Peyer's patch (tissue), 4 donors: ENCODE measurements at regions not wholly inside any gene's neighbourhood (a gene's known extent, or its start where the extent isn't known, plus 50 kb on each side); places are given as distances from the start of the nearest gene placed in this dataset.
"Not testable (repeated sequence)": the region's sequence is repeated elsewhere in the genome, so short reads cannot be mapped to it uniquely, and the experiment has no call there.

Source experiments
- DNase-seq, 3 donors: peaks; one replicate each; pipeline ENCODE4 v3.0.0-alpha.2; 2017 to 2019
- H3K27ac ChIP-seq, 4 donors: fragments of 200-600 bp; sonication (generic); one replicate each; pipeline ENCODE4 v1.5.1; 2016 to 2019
- H3K27me3 ChIP-seq, 2 donors: fragments of 200-600 bp; sonication (generic); one replicate each; pipeline ENCODE4 v1.5.1; 2019
- H3K36me3 ChIP-seq, 3 donors: fragments of 200-600 bp; sonication (generic); one replicate each; pipeline ENCODE4 v1.5.1; 2016 to 2019
- H3K4me1 ChIP-seq, 4 donors: fragments of 200-600 bp; sonication (generic); one replicate each; pipeline ENCODE4 v1.5.1; 2016 to 2019
- H3K4me3 ChIP-seq, 4 donors: fragments of 200-600 bp; sonication (generic); 1 replicate in 3 of 4; 2 replicates in 1 of 4; pipeline ENCODE4 v1.5.1; 2016 to 2019; ENCODE audit warnings: mild to moderate bottlenecking in 1 of 4
- H3K9me3 ChIP-seq, 4 donors: fragments of 200-600 bp; sonication (generic); one replicate each; pipeline ENCODE4 v1.5.1; 2016 to 2019; ENCODE audit warnings: mild to moderate bottlenecking in 1 of 4
- POLR2A ChIP-seq, 2 donors: fragments of 450-650 bp; IDR thresholded peaks; one replicate each; pipeline ENCODE4 v1.5.1; 2017; ENCODE audit warnings: antibody characterized with exemption in 2 of 2, mild to moderate bottlenecking in 2 of 2, moderate library complexity in 2 of 2
- TF ChIP-seq, protein P1 (sequence below), 6 experiments: fragments of 450-650 bp in 4 of 6; fragments of 200-600 bp in 2 of 6; sonication (generic) in 1 of 6; IDR thresholded peaks; one replicate each; pipeline ENCODE4 v1.5.1; 2017 to 2019; ENCODE audit warnings: antibody characterized with exemption in 6 of 6, mild to moderate bottlenecking in 3 of 6, moderate library complexity in 1 of 6

GRCh38 chr20:30630761-30631160, 626.7 kb upstream of the DEFB115 start:
- H3K4me1 ChIP-seq: no peaks in the 10 kb centered on the region
- H3K9me3 ChIP-seq: no peaks in the 10 kb centered on the region
- DNase-seq: no peak
- H3K27me3 ChIP-seq: no peaks in the 10 kb centered on the region
- H3K36me3 ChIP-seq: no peaks in the 10 kb centered on the region
- no peak overlapping the region for H3K27ac ChIP-seq
- no peak overlapping the region for H3K4me3 ChIP-seq
- TF ChIP-seq, protein P1, sequence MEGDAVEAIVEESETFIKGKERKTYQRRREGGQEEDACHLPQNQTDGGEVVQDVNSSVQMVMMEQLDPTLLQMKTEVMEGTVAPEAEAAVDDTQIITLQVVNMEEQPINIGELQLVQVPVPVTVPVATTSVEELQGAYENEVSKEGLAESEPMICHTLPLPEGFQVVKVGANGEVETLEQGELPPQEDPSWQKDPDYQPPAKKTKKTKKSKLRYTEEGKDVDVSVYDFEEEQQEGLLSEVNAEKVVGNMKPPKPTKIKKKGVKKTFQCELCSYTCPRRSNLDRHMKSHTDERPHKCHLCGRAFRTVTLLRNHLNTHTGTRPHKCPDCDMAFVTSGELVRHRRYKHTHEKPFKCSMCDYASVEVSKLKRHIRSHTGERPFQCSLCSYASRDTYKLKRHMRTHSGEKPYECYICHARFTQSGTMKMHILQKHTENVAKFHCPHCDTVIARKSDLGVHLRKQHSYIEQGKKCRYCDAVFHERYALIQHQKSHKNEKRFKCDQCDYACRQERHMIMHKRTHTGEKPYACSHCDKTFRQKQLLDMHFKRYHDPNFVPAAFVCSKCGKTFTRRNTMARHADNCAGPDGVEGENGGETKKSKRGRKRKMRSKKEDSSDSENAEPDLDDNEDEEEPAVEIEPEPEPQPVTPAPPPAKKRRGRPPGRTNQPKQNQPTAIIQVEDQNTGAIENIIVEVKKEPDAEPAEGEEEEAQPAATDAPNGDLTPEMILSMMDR (IDR thresholded peaks at IDR 0.05): no peak
- TF ChIP-seq POLR2A (IDR thresholded peaks at IDR 0.05): no peak

DNA sequence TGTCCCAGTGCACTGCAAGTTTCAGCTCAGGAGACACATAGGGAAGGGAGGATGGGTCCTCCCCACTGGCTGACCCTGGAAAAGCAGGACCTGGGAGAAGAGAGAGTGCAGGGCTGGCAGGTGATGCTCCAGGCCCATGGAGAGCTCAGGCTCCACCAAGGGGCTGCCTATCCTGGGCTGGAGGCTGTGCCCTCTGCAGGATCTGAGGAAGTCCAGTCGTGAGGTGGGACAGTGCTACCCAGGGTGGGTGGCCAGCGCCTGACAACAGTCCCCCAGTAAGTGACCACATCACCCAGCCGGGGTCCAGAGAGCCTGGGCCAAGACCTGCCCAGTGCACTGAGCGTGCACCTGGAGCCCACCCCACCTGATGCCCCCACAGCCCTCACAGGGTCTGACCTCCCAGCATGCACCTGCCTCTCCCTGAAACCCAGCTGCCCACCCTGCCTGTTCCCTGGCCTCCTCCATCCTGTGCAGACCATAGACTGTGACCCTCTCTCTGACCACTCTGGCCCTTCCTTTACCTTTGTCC, 626.1 kb upstream of the DEFB115 start:
- not testable (repeated sequence) for H3K27me3 ChIP-seq, H3K4me3 ChIP-seq, H3K9me3 ChIP-seq, H3K4me1 ChIP-seq, H3K36me3 ChIP-seq, DNase-seq, H3K27ac ChIP-seq

- H3K4me1 ChIP-seq, H3K4me3 ChIP-seq, DNase-seq, H3K9me3 ChIP-seq, H3K27ac ChIP-seq, H3K27me3 ChIP-seq, H3K36me3 ChIP-seq: not testable (repeated sequence)
Observed at GRCh38 chr20:30632773-30633172, 624.7 kb upstream of the DEFB115 start.

DNA sequence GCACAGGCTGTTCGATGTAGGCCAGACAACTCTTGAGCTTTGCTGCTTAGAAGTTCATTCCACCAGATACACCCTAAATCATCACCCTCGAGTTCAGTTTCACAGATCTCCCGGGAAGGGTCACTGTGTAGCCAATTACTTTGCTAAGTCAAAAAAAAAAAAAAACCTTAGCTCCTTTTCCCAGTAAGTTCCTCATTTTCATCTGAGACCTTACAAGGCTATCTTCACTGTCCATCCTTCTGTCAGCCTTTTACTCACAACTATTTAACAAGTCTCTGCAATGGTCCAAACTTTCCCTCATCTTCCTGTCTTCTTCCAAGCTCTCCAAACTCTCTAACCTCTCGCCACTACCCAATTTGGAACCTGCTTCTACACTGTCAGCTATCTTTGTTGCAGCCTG, 615.9 kb upstream of the DEFB115 start:
- H3K4me1 ChIP-seq, H3K9me3 ChIP-seq, H3K27ac ChIP-seq, H3K36me3 ChIP-seq, H3K4me3 ChIP-seq, H3K27me3 ChIP-seq, DNase-seq: not testable (repeated sequence)

- not testable (repeated sequence) for DNase-seq, H3K4me3 ChIP-seq, H3K4me1 ChIP-seq, H3K27me3 ChIP-seq, H3K36me3 ChIP-seq, H3K27ac ChIP-seq, H3K9me3 ChIP-seq
Observed at GRCh38 chr20:30660982-30661381, 596.5 kb upstream of the DEFB115 start.

GRCh38 chr20:30668418-30668817, 589.0 kb upstream of the DEFB115 start:
- not testable (repeated sequence) for DNase-seq, H3K4me3 ChIP-seq, H3K9me3 ChIP-seq, H3K36me3 ChIP-seq, H3K27me3 ChIP-seq, H3K27ac ChIP-seq, H3K4me1 ChIP-seq

- not testable (repeated sequence) for H3K27ac ChIP-seq, H3K27me3 ChIP-seq
Observed at GRCh38 chr20:30669330-30670029, 588.0 kb upstream of the DEFB115 start.

DNA sequence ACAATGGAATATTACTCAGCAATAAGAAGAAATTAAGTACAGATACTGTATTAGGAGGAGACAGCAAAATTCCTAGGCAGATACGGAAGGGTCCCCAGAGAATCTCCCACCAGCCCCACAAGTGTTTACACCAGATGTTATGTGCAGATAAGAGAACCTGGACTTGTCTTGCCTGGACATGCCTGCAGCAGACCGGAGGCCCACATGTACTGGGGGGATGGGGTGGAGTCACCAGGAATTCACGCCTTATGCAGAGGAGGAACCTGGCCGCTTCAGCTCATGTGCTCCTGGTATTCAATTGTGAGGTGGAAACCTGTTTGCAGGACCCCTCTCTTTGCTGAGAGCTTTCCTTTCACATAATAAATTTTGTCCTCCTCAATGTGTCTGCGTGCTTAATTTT, 586.3 kb upstream of the DEFB115 start:
- not testable (repeated sequence) for H3K27ac ChIP-seq, H3K9me3 ChIP-seq, DNase-seq, H3K27me3 ChIP-seq, H3K4me1 ChIP-seq, H3K4me3 ChIP-seq, H3K36me3 ChIP-seq

More at GRCh38 chr20:30669330-30670029, 588.0 kb upstream of the DEFB115 start:
- H3K9me3 ChIP-seq, H3K4me3 ChIP-seq, H3K36me3 ChIP-seq, DNase-seq, H3K4me1 ChIP-seq: not testable (repeated sequence)

GRCh38 chr20:30675988-30676564, 581.4 kb upstream of the DEFB115 start:
- not testable (repeated sequence) for H3K27ac ChIP-seq, H3K27me3 ChIP-seq, H3K36me3 ChIP-seq, DNase-seq, H3K4me1 ChIP-seq, H3K9me3 ChIP-seq, H3K4me3 ChIP-seq

DNA sequence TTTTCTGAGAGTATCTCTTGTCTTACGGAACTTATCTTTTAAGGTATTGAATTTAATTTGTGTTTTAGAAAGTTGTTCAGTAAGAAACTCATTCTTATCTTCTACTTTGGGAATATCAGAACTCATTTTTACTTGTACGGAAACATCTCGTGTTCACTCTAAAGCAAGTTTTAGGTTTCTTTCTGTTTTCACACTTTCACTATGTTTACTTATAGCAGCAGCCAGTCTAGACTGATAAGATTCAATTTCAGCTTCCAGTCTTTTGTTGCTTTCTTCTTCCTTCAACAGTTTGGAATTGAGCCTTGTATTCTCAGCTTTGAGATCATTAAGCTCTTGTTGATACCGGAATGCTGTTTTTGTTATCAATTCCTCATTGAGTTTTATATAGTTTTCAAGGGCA, 575.2 kb upstream of the DEFB115 start:
- not testable (repeated sequence) for H3K27ac ChIP-seq, DNase-seq, H3K4me3 ChIP-seq, H3K9me3 ChIP-seq, H3K27me3 ChIP-seq, H3K4me1 ChIP-seq, H3K36me3 ChIP-seq

DNA sequence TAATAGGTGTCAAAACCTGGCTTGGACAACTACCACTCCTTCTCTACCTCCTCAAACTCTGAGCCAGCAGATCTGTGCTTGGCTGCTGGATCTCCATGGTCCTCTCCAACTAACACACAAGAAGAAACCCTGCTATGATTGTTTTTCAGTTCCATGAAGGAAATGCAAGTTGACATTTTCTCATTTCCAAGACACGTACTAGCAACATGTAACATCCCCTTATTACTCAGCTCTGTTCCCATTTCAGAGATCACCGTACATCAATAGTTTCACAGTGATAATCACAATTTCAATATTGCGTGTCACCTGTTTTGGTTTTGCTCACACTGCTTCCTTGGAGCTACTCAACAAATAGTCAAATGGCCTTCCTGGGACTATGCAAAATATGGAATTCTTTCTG, 544.6 kb upstream of the DEFB115 start:
- H3K9me3 ChIP-seq, H3K36me3 ChIP-seq, DNase-seq, H3K27ac ChIP-seq, H3K4me3 ChIP-seq, H3K27me3 ChIP-seq, H3K4me1 ChIP-seq: not testable (repeated sequence)

GRCh38 chr20:30719415-30720199, 537.9 kb upstream of the DEFB115 start:
- not testable (repeated sequence) for H3K36me3 ChIP-seq, DNase-seq, H3K27me3 ChIP-seq, H3K9me3 ChIP-seq, H3K4me1 ChIP-seq, H3K4me3 ChIP-seq, H3K27ac ChIP-seq

- H3K36me3 ChIP-seq, DNase-seq, H3K4me1 ChIP-seq, H3K27me3 ChIP-seq, H3K9me3 ChIP-seq: not testable (repeated sequence)
- H3K4me3 ChIP-seq: peak overlapping the region in 3 of 4 donors; percentile 20 to 57 (median 29)
- peak overlapping the region in 1 of 4 donors; percentile 62 for H3K27ac ChIP-seq
Observed at GRCh38 chr20:30723511-30723910, 534.0 kb upstream of the DEFB115 start.
